ENCODE measurements at regions not wholly inside any gene's neighbourhood (a gene's known extent, or its start where the extent isn't known, plus 50 kb on each side); places are given as distances from the start of the nearest gene placed in this dataset.

- Histone ChIP-seq H3K79me2 (ENCODE audit: control insufficient read depth, insufficient read depth, low read length) (no peaks in the 10 kb centered on the region), H3K36me3 (ENCODE audit: control insufficient read depth in 2 of 2, extremely low read depth in 1 of 2, insufficient read depth in 2 of 2, low read length in 2 of 2) (no peaks in the 10 kb centered on the region), H3K27me3 (ENCODE audit: control insufficient read depth, extremely low read depth, insufficient read depth, low read length) (no peaks in the 10 kb centered on the region), H4K20me1 (ENCODE audit: control insufficient read depth, extremely low read depth, insufficient read depth, low read length) (no peaks in the 10 kb centered on the region), H3K9me3 (ENCODE audit: control insufficient read depth, low read depth, low read length) (no peaks in the 10 kb centered on the region), H3K4me3 (ENCODE audit: control insufficient read depth in 2 of 3, extremely low read depth in 1 of 3, insufficient read depth in 2 of 3, low read depth in 1 of 3, low read length in 3 of 3) (no peak overlapping the region), H3K4me2 (ENCODE audit: control insufficient read depth, extremely low read depth, insufficient read depth, low read depth, low read length) (no peak overlapping the region), H3K9me1 (ENCODE audit: control insufficient read depth, extremely low read depth, insufficient read depth, low read length) (no peaks in the 10 kb centered on the region), H3K27ac (ENCODE audit: control insufficient read depth, insufficient read depth, low read length) (no peak overlapping the region), H3K4me1 (ENCODE audit: control insufficient read depth, extremely low read depth, insufficient read depth, low read length) (no peaks in the 10 kb centered on the region), H2AFZ (ENCODE audit: control insufficient read depth, low read length) (no peak overlapping the region), H3K9ac (ENCODE audit: control insufficient read depth, extremely low read depth, insufficient read depth, low read length) (no peak overlapping the region)
- no peak for DNase-seq (ENCODE audit: low read depth, low spot score)
- dilution Hi-C loops (cut with MboI; ENCODE audit: extremely low pct_ligation_motif_present, low sequenced_read_pairs), result no loop called here
- no peak for FAIRE-seq
- TF ChIP-seq EZH2 (IDR thresholded peaks at IDR 0.05; ENCODE audit: low read length), result no peak
- no peak for TF ChIP-seq CTCF (optimal IDR thresholded peaks at IDR 0.05 in 1 of 3, IDR thresholded peaks at IDR 0.05 in 1 of 3, conservative IDR thresholded peaks at IDR 0.05 in 1 of 3; ENCODE audit: extremely low read depth in 1 of 3, insufficient read depth in 2 of 3, low read length in 3 of 3)
These were observed 94.0 kb downstream of the PTPRS start for GRCh38 chr19:5246554-5247155.

- no peak overlapping the region for H2AFZ ChIP-seq (ENCODE audit: control insufficient read depth, low read length)
- no peak for FAIRE-seq
- H3K36me3 ChIP-seq (ENCODE audit: control insufficient read depth in 2 of 2, extremely low read depth in 1 of 2, insufficient read depth in 2 of 2, low read length in 2 of 2), result no peaks in the 10 kb centered on the region
- H3K27me3 ChIP-seq (ENCODE audit: control insufficient read depth, extremely low read depth, insufficient read depth, low read length), result no peaks in the 10 kb centered on the region
- no peaks in the 10 kb centered on the region for H4K20me1 ChIP-seq (ENCODE audit: control insufficient read depth, extremely low read depth, insufficient read depth, low read length)
- H3K9me3 ChIP-seq (ENCODE audit: control insufficient read depth, low read depth, low read length), result no peaks in the 10 kb centered on the region
- H3K4me1 ChIP-seq (ENCODE audit: control insufficient read depth, extremely low read depth, insufficient read depth, low read length), result no peaks in the 10 kb centered on the region
- no peak overlapping the region for H3K9ac ChIP-seq (ENCODE audit: control insufficient read depth, extremely low read depth, insufficient read depth, low read length)
- H3K4me3 ChIP-seq (ENCODE audit: control insufficient read depth in 2 of 3, extremely low read depth in 1 of 3, insufficient read depth in 2 of 3, low read depth in 1 of 3, low read length in 3 of 3), result no peak overlapping the region
- no peak for TF ChIP-seq CTCF (optimal IDR thresholded peaks at IDR 0.05 in 1 of 3, IDR thresholded peaks at IDR 0.05 in 1 of 3, conservative IDR thresholded peaks at IDR 0.05 in 1 of 3; ENCODE audit: extremely low read depth in 1 of 3, insufficient read depth in 2 of 3, low read length in 3 of 3)
- no peak for TF ChIP-seq EZH2 (IDR thresholded peaks at IDR 0.05; ENCODE audit: low read length)
- no peaks in the 10 kb centered on the region for H3K79me2 ChIP-seq (ENCODE audit: control insufficient read depth, insufficient read depth, low read length)
- H3K9me1 ChIP-seq (ENCODE audit: control insufficient read depth, extremely low read depth, insufficient read depth, low read length), result no peaks in the 10 kb centered on the region
- H3K27ac ChIP-seq (ENCODE audit: control insufficient read depth, insufficient read depth, low read length), result no peak overlapping the region
- DNase-seq (ENCODE audit: low read depth, low spot score), result no peak
- no peak overlapping the region for H3K4me2 ChIP-seq (ENCODE audit: control insufficient read depth, extremely low read depth, insufficient read depth, low read depth, low read length)
- dilution Hi-C loops (cut with MboI; ENCODE audit: extremely low pct_ligation_motif_present, low sequenced_read_pairs), result no loop called here
These were observed 94.7 kb downstream of the PTPRS start for GRCh38 chr19:5245631-5246553.
